ENCODE measurements at regions not wholly inside any gene's neighbourhood (a gene's known extent, or its start where the extent isn't known, plus 50 kb on each side); places are given as distances from the start of the nearest gene placed in this dataset.

DNA sequence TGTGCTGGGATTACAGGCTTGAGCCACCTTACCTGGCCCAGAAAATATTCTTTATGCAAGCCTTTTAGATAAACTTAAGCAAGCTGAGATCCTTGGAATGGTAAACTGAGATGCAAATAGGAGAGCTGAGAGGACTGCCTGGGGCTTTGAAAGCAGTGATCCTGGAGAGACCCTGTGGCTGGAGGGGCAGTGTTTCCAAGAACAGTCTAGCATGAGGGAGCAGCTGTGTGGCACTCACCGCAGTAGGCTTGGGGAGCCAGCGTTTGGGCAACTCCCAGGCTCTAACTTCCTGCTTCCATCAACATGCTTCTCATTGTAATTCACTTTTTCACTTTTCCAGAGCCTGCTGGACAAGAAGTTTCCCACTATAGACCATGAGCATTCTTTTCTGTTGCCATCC is 144.1 kb upstream of the CELF4 start:
- no peak for DNase-seq

- no peak for DNase-seq
Observed at GRCh38 chr18:37705016-37705415, 139.4 kb upstream of the CELF4 start.

DNA sequence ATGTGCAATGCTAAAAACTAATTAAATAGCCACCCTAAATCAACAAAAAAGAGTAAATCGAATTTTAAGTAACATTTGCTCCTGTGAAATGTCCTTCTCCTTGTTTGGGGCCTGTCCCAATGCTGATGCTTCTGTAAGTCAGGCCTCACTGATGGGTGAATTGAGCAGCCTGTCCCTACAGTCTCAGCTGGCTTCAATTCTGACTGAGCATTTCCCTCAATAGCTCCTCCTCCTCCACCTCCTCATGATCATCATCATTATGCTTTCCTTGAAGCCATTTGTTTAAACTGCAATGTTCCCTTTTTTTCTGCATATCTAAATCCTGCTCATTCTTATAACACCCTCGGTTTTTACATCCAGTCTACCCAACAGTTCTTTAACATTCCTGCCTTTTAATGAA is 137.2 kb upstream of the CELF4 start:
- DNase-seq: no peak

GRCh38 chr18:37701967-37702366 is 136.4 kb upstream of the CELF4 start:
- peak; percentile 9 for DNase-seq

DNA sequence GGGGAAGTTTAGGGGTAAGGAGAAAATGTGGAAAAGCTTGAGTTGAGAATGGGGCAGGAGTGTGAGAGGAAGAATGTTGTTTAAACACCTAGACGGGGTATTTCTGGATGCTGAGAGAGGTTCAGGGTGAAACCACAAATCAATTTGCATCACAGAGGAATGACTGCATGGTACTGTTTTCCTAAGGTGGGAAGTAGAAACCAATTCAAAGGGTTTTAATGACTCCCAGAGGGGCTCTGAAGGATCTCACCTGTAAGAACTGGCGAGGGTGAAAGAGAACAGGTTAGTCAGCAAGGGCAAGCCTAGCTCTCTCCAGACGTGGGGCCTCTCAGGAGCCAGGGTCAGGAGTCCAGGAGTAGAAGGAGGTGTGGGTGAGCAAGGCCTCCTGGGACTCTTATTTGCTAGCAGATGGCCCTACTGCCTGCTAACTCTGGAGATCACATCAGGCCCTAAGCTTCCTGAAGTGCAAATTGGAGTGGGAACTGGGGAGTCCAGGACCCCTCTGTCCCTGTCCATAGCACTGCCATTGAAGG is 133.0 kb upstream of the CELF4 start:
- no peak for DNase-seq

DNA sequence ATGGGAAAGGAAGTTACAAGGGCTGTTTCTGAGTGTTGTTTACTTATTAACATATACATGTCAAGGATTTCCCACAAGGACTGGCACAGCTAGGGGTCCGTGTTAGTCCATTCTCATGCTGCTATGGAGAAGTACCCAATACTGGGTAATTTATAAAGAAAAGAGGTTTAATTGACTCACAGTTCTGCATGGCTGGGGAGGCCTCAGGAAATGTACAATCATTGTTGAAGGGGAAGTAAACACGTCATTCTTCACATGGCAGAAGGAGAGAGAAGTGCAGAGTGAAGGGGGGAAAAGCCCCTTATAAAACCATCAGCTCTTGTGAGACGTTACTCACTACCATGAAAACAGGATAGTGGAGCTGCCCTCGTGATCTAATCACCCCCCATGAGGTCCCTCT is 128.9 kb upstream of the CELF4 start:
- DNase-seq: no peak

GRCh38 chr18:37691162-37691561 is 125.6 kb upstream of the CELF4 start:
- DNase-seq: no peak

GRCh38 chr18:37689841-37690240 is 124.2 kb upstream of the CELF4 start:
- no peak for DNase-seq

DNA sequence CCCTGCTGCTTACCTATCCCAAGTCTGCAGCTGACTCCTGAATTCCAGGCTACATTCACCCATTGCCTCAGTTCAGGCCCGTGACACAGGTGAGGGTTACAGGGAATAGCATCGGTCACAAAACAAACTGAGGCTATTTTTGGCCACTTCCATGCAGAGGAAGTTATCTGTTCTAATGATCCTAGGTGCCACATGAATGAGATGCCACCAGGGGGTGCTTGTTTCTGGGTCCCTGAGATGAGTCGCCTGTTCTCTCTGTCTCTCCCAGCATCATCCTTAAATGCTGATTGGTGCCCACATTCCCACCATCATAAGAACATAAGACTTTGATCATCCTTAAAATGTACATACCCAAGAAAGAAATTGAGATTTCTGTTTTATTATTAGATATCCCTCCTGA is 119.0 kb upstream of the CELF4 start:
- DNase-seq: no peak

DNA sequence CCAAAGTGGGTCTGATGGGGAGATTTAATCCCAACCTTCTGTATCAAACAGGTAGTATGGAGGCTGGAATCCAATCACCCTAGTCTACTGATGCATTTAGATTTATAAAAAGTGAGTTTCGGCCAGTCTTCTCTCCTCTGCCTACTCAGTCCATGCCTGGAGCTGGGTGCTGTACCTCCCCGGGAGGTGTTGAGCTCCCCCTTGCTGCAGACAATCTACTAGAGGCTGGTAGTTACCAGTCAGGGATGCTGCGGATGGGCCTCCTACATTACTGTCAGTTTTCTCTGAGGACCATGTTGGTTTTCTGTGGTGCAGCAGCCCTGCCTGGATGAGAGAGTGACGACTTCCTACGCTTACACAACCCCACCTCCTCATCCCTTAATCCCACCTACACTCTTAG is 118.6 kb upstream of the CELF4 start:
- DNase-seq: no peak

DNA sequence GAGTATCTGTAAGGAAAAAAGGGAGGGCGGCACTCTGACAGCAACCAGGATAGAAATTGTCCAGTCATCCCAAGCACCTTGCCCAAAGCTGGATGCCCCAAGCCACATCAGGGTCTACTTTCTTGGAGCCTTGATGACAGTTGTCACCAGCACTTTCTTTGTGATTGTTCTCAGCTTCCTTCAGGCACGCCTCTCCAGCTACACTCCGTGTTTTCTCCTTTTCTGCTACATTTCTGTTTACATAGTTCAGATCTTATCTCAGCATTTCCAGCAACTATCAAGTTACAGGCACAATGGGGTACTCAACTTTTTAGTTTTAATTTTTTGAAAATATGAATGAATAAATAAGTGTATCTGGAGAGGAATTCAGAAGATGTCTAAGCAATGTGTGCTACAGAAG is 115.3 kb upstream of the CELF4 start:
- no peak for DNase-seq

DNA sequence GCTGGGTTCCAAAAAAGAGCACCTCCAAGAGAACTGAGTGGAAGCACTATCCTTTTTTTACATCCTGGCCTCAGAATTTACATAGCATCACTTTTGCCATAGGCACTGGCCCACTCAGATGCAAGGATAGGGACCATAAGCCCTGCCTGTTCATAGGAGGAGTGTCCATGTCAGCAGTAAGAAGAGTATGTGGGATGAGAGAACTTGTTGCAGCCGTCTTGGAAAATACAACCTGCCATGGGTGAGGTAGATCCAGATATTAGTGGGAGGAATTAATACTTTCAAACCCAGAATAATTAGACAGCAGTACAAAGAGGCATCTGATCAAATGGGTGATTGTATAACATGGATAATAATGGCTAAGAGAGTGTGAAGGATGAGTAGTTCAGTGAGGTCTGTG is 110.7 kb upstream of the CELF4 start:
- no peak for DNase-seq

DNA sequence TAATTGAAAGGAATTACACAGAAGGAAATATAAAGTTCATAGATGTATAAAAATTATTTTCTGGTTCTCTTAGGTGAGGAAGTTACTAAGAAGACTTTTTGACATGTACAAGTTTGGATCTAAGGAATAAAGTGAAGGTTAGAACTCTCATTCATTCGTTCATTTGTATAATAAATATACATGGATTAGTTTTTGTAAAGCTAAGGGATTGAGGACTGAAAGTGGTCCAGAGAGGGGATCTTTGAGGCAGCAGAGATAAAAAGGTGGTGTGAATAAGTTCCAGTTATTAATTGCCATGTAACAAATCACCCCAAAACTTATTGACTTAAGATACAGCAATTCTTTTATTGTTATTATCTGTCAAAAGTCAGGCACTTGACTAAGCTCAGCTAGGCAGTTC is 110.1 kb upstream of the CELF4 start:
- DNase-seq: no peak

- DNase-seq: no peak
Observed at GRCh38 chr18:37674570-37674969, 109.0 kb upstream of the CELF4 start.

DNA sequence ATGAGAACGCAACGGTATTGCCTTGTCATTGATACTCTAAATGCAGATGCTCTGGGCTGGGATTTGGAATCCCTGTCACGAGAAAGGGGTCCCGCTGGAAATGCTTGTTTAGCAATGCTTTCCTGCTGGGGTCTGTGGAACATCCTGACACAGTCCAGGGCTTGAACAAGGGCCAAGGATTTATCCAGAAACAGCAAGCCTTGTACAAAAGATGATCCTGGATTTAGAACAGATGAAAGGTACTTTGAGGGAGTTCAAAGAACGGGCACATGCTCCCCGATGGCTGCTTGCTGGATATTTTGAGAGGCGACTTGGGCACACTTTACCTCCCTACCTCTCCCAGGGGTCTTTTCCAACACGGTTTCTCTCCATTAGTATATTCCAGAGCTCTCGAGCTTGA is 108.1 kb upstream of the CELF4 start:
- no peak for DNase-seq

GRCh38 chr18:37672932-37673595 is 107.5 kb upstream of the CELF4 start:
- no peak for DNase-seq

- no peak for DNase-seq
Observed at GRCh38 chr18:37672001-37672400, 106.4 kb upstream of the CELF4 start.

DNA sequence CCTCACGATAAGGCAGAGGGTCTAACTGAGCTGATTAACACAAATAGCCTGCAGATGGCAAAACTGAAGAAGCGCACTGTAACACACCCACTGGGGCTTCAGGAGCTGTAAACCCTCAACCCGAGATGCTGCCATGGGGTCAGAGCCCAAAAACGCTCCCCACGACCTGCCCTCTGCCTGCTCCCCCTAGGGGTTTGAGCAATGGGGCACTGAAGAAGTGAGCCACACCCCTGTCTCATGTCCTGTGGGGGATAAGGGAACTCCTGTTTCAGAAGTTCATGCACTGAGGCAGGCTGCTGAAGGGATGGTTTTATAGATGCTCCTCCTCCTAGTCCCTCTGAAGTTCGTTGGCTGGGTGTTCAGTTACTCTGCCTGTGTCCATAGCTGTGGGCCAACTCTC is 105.9 kb upstream of the CELF4 start:
- DNase-seq: no peak

- DNase-seq: no peak
Observed at GRCh38 chr18:37671119-37671518, 105.5 kb upstream of the CELF4 start.

DNA sequence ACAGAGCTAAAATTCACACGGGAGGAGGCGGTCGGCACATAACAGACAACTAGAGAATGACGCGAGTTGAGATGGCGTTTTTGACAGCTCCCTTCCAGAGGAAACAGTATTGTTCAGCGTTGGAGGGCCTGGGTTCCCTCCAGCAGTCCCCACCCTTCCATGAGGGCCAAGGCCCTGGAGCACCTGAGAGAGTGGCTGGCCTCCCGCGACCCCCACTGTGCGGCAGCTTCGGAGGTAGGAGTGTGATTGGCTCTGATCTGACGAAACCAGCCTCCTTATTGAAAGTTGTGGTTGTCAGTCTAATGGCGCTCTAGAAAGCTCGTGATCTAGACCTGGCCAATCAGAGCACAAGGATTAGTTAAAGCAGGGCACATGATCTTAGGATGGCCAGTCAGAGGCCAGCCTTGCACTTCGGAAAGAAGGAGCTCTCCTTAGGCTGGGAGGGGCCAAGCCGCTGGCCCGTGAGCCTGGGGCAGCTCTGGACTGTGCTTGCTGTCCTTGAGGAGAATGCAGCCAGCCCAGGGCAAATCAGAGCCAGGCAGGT is 104.5 kb upstream of the CELF4 start:
- peak; percentile 51 for DNase-seq

GRCh38 chr18:37668971-37669747 is 103.6 kb upstream of the CELF4 start:
- no peak for DNase-seq

DNA sequence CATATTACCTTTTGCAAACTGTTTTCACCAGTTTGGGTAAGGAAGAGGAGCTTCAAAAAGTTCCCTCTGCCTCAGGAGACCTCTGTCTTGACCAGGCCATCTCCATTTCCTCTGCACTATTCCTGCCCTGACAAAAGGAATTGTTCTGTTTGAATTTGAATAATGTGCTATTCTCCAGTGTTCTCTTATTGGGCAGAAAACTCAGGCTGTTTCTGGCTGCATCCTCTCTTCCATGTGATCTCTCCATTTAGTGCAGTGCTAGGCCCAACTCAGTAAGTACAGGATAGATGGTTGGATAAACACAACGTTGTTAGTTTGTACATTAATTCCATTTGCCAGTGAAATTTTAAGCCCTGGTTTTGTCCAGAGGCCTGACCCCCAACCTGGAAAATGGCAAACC is 102.2 kb upstream of the CELF4 start:
- no peak for DNase-seq

DNA sequence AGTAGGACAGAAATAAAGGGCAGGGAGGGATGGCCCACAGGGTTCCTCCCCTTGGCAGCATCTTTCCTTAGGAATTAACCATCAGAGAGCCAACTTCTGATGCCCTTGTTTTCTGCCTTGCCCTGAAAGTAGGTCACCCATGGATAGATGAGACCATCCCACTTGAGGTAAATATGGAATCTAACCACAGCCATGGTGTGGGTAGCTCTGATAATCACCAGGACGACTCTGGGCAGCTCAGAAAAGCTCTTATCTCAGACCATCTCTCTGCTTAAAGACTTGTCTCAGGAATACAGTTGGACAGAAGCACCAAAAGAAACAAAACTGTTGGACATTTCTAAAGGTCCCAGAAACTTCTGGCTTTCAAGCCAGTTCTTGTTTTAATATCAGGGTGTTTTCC is 101.4 kb upstream of the CELF4 start:
- no peak for DNase-seq

GRCh38 chr18:37666451-37666850 is 100.9 kb upstream of the CELF4 start:
- DNase-seq: no peak
